ENCODE measurements at regions not wholly inside any gene's neighbourhood (a gene's known extent, or its start where the extent isn't known, plus 50 kb on each side); places are given as distances from the start of the nearest gene placed in this dataset.

DNA sequence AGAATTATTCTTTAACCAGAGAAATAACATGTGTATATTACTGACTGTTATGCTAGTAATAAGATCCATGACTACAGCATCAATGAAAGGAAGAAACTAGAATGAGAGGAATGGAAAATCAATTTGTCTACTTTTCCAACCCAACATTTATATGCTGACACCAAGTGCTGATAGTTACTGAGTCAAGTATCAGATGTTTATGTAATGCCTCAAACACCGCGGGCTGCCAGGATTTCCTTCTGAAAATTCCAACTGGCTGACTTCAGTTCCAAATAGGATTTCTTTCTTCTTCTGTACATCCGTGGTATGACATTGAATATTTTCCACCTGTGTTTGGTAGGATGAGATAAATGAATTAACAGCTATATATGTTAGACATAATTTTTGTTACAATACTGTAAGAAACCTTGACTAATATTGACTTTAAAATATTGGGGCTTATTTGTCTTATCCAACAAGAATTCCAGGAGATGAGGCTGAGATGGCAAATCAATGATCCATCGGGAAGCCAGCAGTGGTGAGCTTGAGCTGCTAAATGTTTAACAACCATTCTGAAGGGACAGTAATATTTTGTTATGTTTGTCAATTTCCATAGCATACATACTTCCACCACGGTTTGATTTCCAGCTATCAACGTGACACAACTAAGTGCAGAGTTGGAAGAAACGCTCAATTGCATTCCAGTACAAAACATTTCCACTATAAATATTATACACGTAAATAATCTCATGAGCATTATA lies 435.2 kb upstream of the AUTS2 start:
- Histone ChIP-seq H3K4me1 (no peaks in the 10 kb centered on the region), H3K27me3 (no peaks in the 10 kb centered on the region), H3K4me3 (no peak overlapping the region), H3K27ac (no peak overlapping the region), H3K36me3 (no peaks in the 10 kb centered on the region), H3K9me3 (no peaks in the 10 kb centered on the region)
- intact Hi-C loops (cut with DNase I) = no loop called here
- no peak for DNase-seq
- TF ChIP-seq, protein P1, sequence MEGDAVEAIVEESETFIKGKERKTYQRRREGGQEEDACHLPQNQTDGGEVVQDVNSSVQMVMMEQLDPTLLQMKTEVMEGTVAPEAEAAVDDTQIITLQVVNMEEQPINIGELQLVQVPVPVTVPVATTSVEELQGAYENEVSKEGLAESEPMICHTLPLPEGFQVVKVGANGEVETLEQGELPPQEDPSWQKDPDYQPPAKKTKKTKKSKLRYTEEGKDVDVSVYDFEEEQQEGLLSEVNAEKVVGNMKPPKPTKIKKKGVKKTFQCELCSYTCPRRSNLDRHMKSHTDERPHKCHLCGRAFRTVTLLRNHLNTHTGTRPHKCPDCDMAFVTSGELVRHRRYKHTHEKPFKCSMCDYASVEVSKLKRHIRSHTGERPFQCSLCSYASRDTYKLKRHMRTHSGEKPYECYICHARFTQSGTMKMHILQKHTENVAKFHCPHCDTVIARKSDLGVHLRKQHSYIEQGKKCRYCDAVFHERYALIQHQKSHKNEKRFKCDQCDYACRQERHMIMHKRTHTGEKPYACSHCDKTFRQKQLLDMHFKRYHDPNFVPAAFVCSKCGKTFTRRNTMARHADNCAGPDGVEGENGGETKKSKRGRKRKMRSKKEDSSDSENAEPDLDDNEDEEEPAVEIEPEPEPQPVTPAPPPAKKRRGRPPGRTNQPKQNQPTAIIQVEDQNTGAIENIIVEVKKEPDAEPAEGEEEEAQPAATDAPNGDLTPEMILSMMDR (IDR thresholded peaks at IDR 0.05) = no peak
- no peak for TF ChIP-seq POLR2A (IDR thresholded peaks at IDR 0.05)
- WGBS, 2 donors = 53 to 72% methylated on average over 8 of the region's 8 CpGs

DNA sequence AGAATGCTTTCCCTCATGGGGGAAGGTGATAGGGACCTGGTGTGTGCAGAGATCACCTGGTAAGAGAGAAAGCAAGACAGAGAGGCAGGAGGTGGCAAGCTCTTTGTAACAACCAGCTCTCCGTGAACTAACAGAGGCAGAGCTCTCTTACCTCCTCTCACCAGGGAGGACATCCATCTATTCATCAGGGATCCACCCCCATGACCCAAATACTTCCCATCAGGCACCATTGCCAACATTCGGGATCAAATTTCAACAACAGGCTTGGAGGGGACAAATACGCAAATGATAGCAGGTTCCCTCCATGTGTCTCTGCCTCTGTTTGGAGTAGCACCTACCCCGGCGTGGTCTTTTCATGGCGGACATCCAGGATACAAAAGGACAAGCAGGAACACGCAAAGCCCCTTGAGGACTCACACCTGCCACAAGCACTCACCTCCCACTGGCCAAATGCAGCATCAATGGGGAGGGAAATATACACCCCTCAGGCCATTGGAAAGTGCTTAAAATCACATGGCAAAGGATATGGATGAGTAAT lies 431.2 kb upstream of the AUTS2 start:
- no peak for DNase-seq
- WGBS, 2 donors = 37 to 41% methylated on average over 3 of the region's 7 CpGs
- Histone ChIP-seq H3K36me3 (no peaks in the 10 kb centered on the region), H3K4me1 (no peaks in the 10 kb centered on the region), H3K9me3 (no peaks in the 10 kb centered on the region), H3K4me3 (no peak overlapping the region), H3K27me3 (no peaks in the 10 kb centered on the region), H3K27ac (no peak overlapping the region)
- TF ChIP-seq, protein P1 (IDR thresholded peaks at IDR 0.05) = no peak
- no peak for TF ChIP-seq POLR2A (IDR thresholded peaks at IDR 0.05)
- intact Hi-C loops (cut with DNase I) = no loop called here

DNA sequence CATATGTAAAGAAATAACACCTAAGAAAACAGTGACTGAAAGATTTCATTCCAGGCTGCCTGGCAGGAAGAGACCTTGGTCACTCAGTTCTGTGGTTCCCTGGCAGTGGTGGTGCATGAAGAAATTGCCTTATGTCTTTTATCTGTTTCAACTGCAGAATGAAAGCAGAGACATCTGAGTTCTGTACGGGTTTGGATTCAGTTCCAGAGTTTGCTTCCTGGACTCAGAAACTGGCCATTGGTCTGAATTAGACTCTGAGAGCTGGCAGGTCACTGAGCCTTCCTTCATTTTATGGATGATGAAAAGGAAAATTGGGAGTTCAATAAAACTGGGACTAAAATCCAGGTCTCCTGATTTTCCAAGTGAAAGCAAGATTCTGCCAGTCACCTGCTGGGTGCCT lies 428.9 kb upstream of the AUTS2 start:
- no peaks in the 10 kb centered on the region for H3K27me3 ChIP-seq
- TF ChIP-seq, protein P1 (IDR thresholded peaks at IDR 0.05) = no peak
- no peak for TF ChIP-seq POLR2A (IDR thresholded peaks at IDR 0.05)
- no peaks in the 10 kb centered on the region for H3K9me3 ChIP-seq
- H3K4me3 ChIP-seq = no peak overlapping the region
- intact Hi-C loops (cut with DNase I) = no loop called here
- H3K36me3 ChIP-seq = no peaks in the 10 kb centered on the region
- no peaks in the 10 kb centered on the region for H3K4me1 ChIP-seq
- no peak overlapping the region for H3K27ac ChIP-seq
- DNase-seq = no peak
- WGBS, 2 donors = 45 to 64% methylated on average over 1 of the region's 1 CpG

DNA sequence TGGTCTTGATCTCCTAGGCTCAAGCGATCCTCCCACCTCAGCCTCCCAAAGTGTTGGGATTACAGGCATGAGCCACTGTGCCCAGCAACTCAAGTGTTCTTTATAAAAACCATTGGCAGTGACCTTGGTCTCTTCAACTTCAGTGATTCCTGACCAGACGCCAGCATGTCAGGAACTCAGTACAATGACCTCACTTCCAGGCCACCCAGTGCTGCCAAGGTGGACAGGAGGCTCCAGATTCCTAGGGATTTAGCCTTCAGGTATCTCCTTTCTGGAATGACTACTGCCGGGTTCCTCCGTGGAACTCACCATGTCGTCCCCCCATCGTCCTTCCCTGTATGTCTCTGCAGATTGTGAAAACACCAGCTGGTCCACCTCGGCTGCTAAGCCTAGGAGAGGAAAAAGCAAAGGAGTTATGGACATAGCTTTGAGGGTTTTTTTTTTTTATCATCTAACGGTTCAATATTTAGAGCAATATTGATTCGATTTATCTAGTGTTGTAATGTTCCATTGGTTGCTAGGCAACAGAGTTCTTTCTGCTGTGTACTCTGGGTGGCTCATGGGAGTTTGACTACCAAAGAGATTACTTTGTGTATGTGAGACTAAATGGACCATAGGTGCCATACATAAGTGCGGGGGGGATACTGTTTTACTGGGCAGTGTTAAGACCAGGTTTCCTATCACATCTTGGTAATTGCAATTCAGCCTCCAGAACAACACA lies 425.8 kb upstream of the AUTS2 start:
- 75 to 84% methylated on average over 10 of the region's 10 CpGs for WGBS, 2 donors
- no peak for DNase-seq
- Histone ChIP-seq H3K4me1 (peaks cover 0 to 4% (median 0%) of the 10 kb centered on the region in 3 donors), H3K27me3 (no peaks in the 10 kb centered on the region), H3K9me3 (no peaks in the 10 kb centered on the region), H3K4me3 (no peak overlapping the region), H3K36me3 (no peaks in the 10 kb centered on the region), H3K27ac (no peak overlapping the region)
- TF ChIP-seq, protein P1 (IDR thresholded peaks at IDR 0.05) = no peak
- no peak for TF ChIP-seq POLR2A (IDR thresholded peaks at IDR 0.05)
- intact Hi-C loops (cut with DNase I) = no loop called here

DNA sequence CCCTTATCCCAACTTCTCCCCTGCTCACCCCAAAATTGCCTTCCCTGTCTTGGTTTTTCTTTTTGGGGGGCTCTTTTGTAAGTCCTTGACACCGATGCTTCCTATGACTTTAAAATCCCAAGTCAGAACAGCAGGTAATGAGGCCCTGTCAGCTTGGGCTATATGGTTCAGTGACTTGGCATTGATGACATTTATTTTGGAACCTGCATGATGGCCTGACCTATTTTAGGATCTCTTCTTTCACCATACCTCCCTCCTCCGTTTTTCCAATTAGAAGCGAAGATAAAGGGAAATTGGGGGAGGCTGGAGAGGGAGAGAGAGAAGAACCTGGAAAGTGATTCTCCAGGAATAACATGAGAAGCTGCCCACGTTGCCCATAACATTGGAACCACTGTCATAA lies 424.9 kb upstream of the AUTS2 start:
- Histone ChIP-seq H3K27ac (no peak overlapping the region), H3K4me1 (peaks cover 0 to 4% (median 0%) of the 10 kb centered on the region in 3 donors), H3K9me3 (no peaks in the 10 kb centered on the region), H3K27me3 (no peaks in the 10 kb centered on the region), H3K4me3 (no peak overlapping the region), H3K36me3 (no peaks in the 10 kb centered on the region)
- TF ChIP-seq, protein P1 (IDR thresholded peaks at IDR 0.05) = no peak
- TF ChIP-seq POLR2A (IDR thresholded peaks at IDR 0.05) = no peak
- 79 to 82% methylated on average over 3 to 4 of the region's 4 CpGs for WGBS, 2 donors
- intact Hi-C loops (cut with DNase I) = no loop called here
- no peak for DNase-seq
